ENCODE measurements at regions not wholly inside any gene's neighbourhood (a gene's known extent, or its start where the extent isn't known, plus 50 kb on each side); places are given as distances from the start of the nearest gene placed in this dataset.
A peak's percentile ranks its signal among the peaks of the same experiment; 100 is the strongest.

- no peak for DNase-seq (ENCODE audit: low spot score)
Measured at GRCh38 chr1:38456531-38456876, 403.1 kb downstream of the RRAGC start.

DNA sequence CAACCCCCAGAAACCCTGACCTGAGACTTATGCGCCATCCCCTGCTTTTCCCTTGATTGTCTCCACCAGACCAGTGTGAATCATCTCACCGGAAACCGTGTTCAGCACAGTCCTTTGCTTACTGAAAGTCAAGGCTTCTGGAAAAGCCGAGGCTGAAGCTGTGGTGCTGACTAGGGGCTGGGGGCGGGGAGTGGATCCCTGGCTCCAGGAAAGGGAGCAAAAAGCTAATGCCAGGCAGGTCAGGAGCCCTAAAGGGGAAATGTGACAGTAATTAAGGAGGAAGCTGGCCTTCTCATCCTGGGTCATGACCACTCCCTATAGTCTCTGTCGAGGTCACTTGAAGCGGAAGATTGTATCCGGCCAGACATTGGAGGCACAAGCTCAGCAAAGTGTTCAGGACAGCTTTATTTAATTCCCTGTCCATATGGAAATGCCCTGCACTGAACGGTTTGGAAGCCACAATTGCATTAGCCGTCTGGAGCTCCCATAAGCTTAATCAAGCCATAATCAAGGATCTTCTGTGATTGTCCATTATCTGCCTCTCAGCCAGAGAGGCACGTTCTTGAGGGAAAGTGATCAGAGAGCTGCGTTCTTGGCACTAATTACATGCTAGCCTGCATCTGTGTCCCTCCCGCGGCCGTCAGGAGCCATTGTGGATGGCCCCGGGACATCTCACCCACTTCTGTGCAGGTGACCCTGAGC lies 403.6 kb downstream of the RRAGC start:
- no peak for DNase-seq (ENCODE audit: low spot score)

GRCh38 chr1:38454749-38455441 lies 404.7 kb downstream of the RRAGC start:
- DNase-seq (ENCODE audit: low spot score), result no peak

GRCh38 chr1:38454236-38454635 lies 405.3 kb downstream of the RRAGC start:
- DNase-seq (ENCODE audit: low spot score), result no peak

DNA sequence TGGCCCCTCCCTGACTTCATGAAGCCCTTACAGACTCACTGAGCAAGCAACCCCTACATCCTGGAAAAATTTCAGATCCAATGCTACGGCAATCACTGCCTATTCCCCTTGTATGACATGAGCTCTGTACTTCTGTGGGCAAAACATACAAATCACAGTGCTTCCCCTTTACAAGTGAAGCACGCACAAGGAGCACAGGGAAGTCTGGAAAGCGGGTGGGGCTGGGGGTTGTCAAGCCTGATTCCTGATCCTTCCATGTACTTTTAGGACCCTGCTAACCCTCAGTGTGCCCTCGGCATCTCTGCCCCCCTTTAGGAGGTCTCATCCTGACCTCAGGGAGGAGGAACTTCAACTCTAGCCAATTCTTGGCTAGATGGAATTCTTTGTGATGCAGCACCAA lies 405.7 kb upstream of the POU3F1 start:
- no peak for DNase-seq (ENCODE audit: low spot score)

DNA sequence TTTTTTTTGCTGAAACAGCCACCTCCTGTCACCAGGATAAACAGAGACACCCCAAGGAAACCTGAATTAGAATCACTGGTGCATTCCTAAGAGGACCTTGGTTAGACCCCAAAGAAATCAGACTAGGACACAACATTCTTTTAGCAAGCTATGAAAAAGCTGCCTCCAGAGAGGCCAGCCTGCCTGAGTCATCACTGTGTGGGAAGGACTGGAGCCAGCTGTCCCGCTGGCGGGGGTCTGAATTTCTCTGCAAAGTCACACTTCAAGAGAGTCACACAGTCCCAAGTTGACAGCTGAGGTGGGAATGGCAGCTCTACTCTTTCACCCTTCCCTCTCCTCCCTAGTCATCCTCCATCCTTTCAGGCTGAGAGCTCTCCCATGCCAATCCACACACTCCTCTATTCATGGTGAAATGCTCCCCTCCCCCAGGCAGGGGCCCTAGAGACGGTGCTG lies 405.0 kb upstream of the POU3F1 start:
- peak; percentile 12 for DNase-seq (ENCODE audit: low spot score)

DNA sequence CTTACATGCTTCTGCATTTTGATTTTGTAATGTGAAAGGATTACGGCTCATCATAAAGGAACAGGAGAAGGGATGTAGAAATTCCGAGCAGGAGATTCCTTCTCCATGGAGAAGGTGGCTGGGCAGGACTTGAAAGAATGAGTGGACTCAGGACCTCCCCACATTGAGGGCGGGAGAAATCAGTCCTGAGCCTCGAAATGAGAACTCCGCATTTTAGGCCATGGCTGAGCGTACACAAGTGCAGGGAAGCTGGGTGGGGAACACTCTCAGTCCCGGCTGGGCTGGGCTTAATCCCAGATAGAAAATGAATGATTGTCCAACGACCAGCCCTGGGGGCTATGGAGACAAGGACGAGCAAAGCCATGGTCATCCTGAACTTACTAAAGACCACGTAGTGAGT lies 402.3 kb upstream of the POU3F1 start:
- no peak for DNase-seq (ENCODE audit: low spot score)

GRCh38 chr1:38446936-38447335 lies 400.3 kb upstream of the POU3F1 start:
- no peak for DNase-seq (ENCODE audit: low spot score)

- DNase-seq (ENCODE audit: low spot score), result no peak
Measured at GRCh38 chr1:38444770-38445442, 398.3 kb upstream of the POU3F1 start.

- no peak for DNase-seq (ENCODE audit: low spot score)
Measured at GRCh38 chr1:38444311-38444710, 397.7 kb upstream of the POU3F1 start.

GRCh38 chr1:38440402-38440801 lies 393.8 kb upstream of the POU3F1 start:
- no peak for DNase-seq (ENCODE audit: low spot score)

DNA sequence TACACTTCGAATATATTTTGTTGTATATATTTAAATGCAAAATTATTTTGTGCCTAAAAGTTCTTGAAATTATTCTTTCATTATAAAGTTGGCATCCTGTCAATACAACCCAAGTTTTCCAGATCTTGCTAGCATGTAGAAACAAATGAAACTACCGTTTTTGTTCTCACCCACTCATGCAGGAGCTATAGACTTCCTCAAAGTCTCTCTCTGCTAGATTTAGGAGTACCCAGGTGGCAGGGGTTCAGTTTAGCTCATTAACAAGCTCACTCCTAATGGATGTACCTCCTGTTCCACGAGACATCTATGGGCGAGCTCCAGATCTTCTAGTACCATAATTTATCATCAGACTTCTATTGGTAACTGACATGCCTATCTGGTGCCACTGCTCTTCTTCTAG lies 390.2 kb upstream of the POU3F1 start:
- no peak for DNase-seq (ENCODE audit: low spot score)

DNA sequence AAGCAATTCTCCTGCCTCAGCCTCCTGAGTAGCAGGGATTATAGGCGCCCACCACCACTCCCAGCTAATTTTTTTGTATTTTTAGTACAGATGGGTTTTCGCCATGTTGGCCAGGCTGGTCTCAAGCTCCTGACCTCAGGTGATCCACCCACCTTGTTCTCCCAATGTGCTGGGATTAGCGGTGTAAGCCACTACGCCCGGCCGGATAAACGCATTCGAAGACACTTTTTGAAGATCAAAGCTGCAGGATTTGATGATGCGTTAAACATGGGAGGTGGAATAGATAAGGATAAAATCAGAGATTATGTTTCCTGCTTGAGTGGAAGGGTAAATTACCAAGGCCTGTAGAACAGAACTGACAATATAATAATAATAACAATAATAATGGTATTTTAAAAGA lies 389.4 kb upstream of the POU3F1 start:
- DNase-seq (ENCODE audit: low spot score), result no peak

DNA sequence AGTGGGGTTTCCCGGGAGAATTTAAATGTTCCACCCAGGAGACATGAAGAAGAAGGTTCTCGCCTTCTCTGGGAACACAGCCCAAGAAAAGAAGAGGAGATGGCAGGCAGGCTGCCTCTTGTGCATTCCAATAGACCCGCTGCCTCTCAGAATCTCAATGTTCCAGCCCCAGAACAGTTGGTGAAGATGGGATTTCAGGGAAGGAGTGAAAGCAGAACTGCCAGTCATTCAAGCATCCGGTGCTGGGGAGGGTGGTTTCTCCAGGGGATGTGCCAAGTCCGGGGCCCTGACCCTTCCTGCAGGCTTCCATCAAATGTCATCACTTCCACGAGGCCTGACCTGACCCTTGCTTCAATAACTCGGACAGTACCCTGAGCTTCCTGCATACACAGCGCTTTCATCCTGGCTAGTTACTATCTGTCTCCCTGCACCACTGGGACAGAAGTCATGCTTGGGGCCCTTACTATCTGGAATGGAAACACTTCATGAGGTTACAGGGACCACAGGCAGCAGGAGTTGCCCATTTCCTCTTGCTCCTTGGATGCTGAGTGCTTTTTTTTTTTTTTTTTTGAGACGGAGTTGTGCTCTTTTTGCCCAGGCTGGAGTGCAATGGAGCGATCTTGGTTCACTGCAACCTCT lies 386.6 kb upstream of the POU3F1 start:
- no peak for DNase-seq (ENCODE audit: low spot score)

DNA sequence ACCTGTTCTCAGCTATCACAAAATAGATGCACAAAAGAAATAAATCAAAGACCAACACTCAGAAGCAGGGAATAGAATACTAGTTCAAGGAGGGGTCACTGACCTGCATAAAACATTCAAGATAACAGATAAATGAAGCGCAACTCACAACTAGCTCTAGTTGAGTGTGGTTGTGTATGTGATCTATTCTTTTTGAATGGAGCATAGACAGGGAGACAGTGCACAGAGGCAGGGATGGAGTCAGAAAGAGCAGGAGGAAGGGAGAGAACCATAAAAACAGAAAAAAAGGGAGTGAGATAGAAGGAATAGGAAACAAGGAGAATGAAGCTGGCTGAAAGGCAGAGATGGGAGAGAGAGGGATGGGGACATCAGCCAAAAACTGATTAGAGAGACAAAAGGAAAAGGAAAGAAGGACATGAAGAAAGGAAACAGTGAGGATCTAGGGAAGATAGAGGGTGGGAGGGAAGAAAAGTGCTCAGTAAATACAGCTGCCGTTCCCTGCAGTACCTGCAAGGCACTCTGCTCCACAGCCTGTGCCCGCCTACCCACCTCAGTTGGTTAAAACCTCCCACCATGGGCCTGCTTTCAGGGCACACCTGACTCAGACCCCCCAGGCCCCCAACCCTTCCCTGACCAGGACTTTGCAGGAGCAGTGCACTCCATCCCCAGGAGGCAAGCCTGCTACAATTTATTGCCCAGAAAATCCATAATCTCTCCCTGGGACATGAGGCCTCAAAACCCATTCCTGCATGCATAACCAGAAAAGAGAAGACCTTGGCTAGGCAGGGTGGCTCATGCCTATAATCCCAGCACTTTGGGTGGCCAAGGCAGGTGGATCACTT lies 385.2 kb upstream of the POU3F1 start:
- DNase-seq (ENCODE audit: low spot score), result no peak

DNA sequence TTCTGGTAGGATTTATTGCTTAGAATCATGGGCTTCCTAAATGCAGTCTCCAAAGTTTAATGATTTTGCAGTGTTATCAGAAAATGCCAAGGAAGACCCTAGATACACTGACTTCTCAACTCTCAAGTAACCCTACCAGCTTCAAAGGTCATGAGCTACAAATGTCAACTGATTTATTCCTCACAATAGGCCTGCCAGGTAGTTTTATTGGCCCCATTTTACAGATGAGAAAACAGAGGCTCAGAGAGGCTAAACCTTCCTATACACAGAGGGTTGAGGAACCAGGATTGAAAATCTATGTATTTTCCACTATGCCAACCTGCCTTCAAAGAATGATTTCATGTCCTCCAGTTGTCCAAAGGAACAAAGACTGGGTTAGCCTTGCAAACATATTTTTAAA lies 384.4 kb upstream of the POU3F1 start:
- no peak for DNase-seq (ENCODE audit: low spot score)

- no peak for DNase-seq (ENCODE audit: low spot score)
Measured at GRCh38 chr1:38424677-38425076, 378.1 kb upstream of the POU3F1 start.

- no peak for DNase-seq (ENCODE audit: low spot score)
Measured at GRCh38 chr1:38420666-38421065, 374.1 kb upstream of the POU3F1 start.

- no peak for DNase-seq (ENCODE audit: low spot score)
Measured at GRCh38 chr1:38418195-38419030, 371.8 kb upstream of the POU3F1 start.

DNA sequence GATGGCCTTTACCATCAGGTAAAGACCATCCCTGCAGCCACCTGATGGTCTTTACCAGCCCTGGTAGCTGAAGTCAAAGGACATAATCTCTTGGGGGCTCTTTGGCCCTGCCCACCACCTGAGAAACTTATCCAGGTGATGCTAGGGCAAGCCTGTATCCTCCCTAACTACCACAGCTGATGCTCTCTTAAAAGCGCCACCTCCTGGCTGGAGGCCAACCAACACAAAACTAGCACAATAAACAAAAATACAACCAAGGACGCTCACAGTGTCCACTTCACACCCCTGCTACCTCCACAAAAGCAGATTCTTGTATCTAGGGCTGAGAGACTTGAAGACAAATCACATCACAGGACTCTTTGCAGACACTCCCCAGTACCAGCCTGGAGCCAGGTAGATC lies 357.1 kb upstream of the POU3F1 start:
- DNase-seq (ENCODE audit: low spot score), result no peak

GRCh38 chr1:38402230-38402815 lies 355.7 kb upstream of the POU3F1 start:
- DNase-seq (ENCODE audit: low spot score), result no peak
